ENCODE measurements at regions not wholly inside any gene's neighbourhood (a gene's known extent, or its start where the extent isn't known, plus 50 kb on each side); places are given as distances from the start of the nearest gene placed in this dataset.

- TF ChIP-seq CTCF (IDR thresholded peaks at IDR 0.05 in 2 of 3, conservative IDR thresholded peaks at IDR 0.05 in 1 of 3; ENCODE audit: control insufficient read depth in 2 of 3, extremely low read depth in 1 of 3, insufficient read depth in 1 of 3, low read depth in 3 of 3, low read length in 3 of 3) (no peak), ZBTB4 (CRISPR knock-in tag; IDR thresholded peaks at IDR 0.05) (no peak), MAX (IDR thresholded peaks at IDR 0.05; ENCODE audit: low read depth, low read length) (no peak), TARDBP (IDR thresholded peaks at IDR 0.05; ENCODE audit: borderline replicate concordance) (no peak), LARP7 (IDR thresholded peaks at IDR 0.05) (no peak), MTA2 (IDR thresholded peaks at IDR 0.05; ENCODE audit: low read depth) (no peak)
Observed at GRCh38 chr7:41579961-41580935, 122.6 kb downstream of the INHBA start.

Measured in GM12878 (cell line).